Transverse colon (tissue), 4 donors: ENCODE measurements at regions not wholly inside any gene's neighbourhood (a gene's known extent, or its start where the extent isn't known, plus 50 kb on each side); places are given as distances from the start of the nearest gene placed in this dataset.

Source experiments
- CTCF ChIP-seq, 5 experiments: fragments of 200-600 bp in 3 of 5; fragments of 450-650 bp in 2 of 5; sonication (generic) in 3 of 5; IDR thresholded peaks; 1 replicate in 2 of 5; 2 replicates in 3 of 5; pipeline ENCODE4 v1.5.1; 2016 to 2017; ENCODE audit warnings: antibody characterized with exemption in 5 of 5, inconsistent platforms in 3 of 5, mild to moderate bottlenecking in 2 of 5, moderate library complexity in 1 of 5
- EP300 ChIP-seq: sonication (generic); formaldehyde crosslinking; IDR thresholded peaks from one replicate; pipeline ENCODE4 v1.6.1; 2017; ENCODE audit warnings: antibody characterized with exemption, low read depth
- POLR2A ChIP-seq: fragments of 450-650 bp; IDR thresholded peaks from one replicate; pipeline ENCODE4 v1.6.1; 2016; ENCODE audit warnings: antibody characterized with exemption, mild to moderate bottlenecking, moderate library complexity
- POLR2AphosphoS5 ChIP-seq, 3 donors: sonication (generic); formaldehyde crosslinking; IDR thresholded peaks; one replicate each; pipeline ENCODE4 v1.6.1; 2016; ENCODE audit warnings: antibody characterized with exemption in 3 of 3

GRCh38 chr5:161089569-161089968 lies 237.6 kb upstream of the ATP10B start:
- TF ChIP-seq CTCF (IDR thresholded peaks at IDR 0.05) (no peak), POLR2A (no peak), EP300 (no peak), POLR2AphosphoS5 (IDR thresholded peaks at IDR 0.05) (no peak)
